Nephron (organoid): ENCODE measurements at regions not wholly inside any gene's neighbourhood (a gene's known extent, or its start where the extent isn't known, plus 50 kb on each side); places are given as distances from the start of the nearest gene placed in this dataset.

ENCODE experiments used
- H3K27ac Mint-ChIP-seq, 3 experiments: 2 replicates each; pipeline ENCODE4 v1.8.0; 2020; ENCODE audit warnings: mixed read lengths in 3 of 3, mild to moderate bottlenecking in 2 of 3, moderate library complexity in 1 of 3
- H3K27me3 Mint-ChIP-seq: 2 replicates; pipeline ENCODE4 v1.8.0; 2021; ENCODE audit warnings: low read depth, mild to moderate bottlenecking, moderate library complexity, mixed read lengths
- H3K36me3 Mint-ChIP-seq: 2 replicates; pipeline ENCODE4 v1.8.0; 2020; ENCODE audit warnings: low read depth, mixed read lengths
- H3K4me1 Mint-ChIP-seq: 2 replicates; pipeline ENCODE4 v1.8.0; 2020; ENCODE audit warnings: mixed read lengths
- H3K4me3 Mint-ChIP-seq, 3 experiments: 2 replicates each; pipeline ENCODE4 v1.8.0; 2020; ENCODE audit warnings: mild to moderate bottlenecking in 3 of 3, mixed read lengths in 3 of 3, moderate library complexity in 2 of 3
- H3K9me3 Mint-ChIP-seq: 2 replicates; pipeline ENCODE4 v1.8.0; 2020; ENCODE audit warnings: mixed read lengths
- TF ChIP-seq, protein P1 (sequence below), 3 experiments: fragments of 200-600 bp; sonication (generic); IDR thresholded peaks; one replicate each; pipeline ENCODE4 v1.5.0; 2021; ENCODE audit warnings: antibody characterized with exemption in 3 of 3; ENCODE audit not compliant: unreplicated experiment in 3 of 3

GRCh38 chr3:81932681-81933080 is 171.2 kb upstream of the GBE1 start:
- H3K27ac Mint-ChIP-seq = no peak overlapping the region
- no peak overlapping the region for H3K4me3 Mint-ChIP-seq
- no peaks in the 10 kb centered on the region for H3K4me1 Mint-ChIP-seq
- no peaks in the 10 kb centered on the region for H3K27me3 Mint-ChIP-seq
- no peaks in the 10 kb centered on the region for H3K36me3 Mint-ChIP-seq
- H3K9me3 Mint-ChIP-seq = no peaks in the 10 kb centered on the region
- TF ChIP-seq, protein P1, sequence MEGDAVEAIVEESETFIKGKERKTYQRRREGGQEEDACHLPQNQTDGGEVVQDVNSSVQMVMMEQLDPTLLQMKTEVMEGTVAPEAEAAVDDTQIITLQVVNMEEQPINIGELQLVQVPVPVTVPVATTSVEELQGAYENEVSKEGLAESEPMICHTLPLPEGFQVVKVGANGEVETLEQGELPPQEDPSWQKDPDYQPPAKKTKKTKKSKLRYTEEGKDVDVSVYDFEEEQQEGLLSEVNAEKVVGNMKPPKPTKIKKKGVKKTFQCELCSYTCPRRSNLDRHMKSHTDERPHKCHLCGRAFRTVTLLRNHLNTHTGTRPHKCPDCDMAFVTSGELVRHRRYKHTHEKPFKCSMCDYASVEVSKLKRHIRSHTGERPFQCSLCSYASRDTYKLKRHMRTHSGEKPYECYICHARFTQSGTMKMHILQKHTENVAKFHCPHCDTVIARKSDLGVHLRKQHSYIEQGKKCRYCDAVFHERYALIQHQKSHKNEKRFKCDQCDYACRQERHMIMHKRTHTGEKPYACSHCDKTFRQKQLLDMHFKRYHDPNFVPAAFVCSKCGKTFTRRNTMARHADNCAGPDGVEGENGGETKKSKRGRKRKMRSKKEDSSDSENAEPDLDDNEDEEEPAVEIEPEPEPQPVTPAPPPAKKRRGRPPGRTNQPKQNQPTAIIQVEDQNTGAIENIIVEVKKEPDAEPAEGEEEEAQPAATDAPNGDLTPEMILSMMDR (IDR thresholded peaks at IDR 0.05; ENCODE audit: unreplicated experiment in 3 of 3) = no peak

DNA sequence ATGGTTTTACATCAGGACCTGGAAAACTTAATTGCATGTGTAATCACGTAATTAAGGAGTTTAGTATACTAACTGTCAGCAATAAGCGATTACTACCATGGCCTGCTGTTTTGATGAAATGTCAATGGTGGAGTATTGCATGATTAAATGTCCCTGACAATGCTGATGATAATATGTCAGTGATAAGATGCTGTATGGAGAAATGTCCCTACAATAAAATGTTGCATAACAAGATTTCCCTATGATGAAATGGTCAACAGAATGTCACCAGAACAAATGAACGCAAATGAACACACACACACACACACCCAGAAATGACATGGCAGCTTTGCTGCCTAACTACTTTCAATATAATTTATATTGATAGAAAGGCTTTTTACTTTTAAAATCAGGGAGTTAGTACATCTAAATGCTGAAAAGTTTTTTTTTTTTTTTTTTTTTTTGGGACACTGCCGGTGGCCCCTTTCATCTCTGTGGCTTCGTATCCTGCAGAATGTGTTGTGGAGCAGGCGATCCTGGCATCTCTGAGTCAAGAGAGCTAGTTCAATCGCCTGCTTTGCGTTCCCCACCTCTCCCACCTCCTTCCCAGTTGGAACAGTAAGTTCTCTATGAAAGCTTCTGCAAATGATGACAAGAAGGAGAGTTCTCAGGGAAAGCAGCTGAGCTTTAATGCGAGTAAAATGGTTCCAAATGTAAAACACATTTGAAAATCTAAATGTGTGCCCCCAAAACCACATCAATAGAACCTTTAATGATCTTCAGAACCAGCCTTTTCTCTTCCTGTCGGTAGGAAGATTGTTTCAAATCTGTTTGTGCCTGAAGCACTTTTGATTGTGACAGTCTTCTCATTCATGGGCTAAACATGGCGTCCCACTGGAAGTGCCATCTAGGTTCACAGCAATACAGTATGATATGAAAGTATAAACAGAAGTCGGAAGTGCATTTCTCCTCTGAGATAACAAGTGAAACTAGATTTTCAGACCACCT is 170.1 kb upstream of the GBE1 start:
- no peak overlapping the region for H3K27ac Mint-ChIP-seq
- H3K27me3 Mint-ChIP-seq = no peaks in the 10 kb centered on the region
- H3K36me3 Mint-ChIP-seq = no peaks in the 10 kb centered on the region
- no peak overlapping the region for H3K4me3 Mint-ChIP-seq
- H3K9me3 Mint-ChIP-seq = no peaks in the 10 kb centered on the region
- TF ChIP-seq, protein P1 (IDR thresholded peaks at IDR 0.05; ENCODE audit: unreplicated experiment in 3 of 3) = no peak
- no peaks in the 10 kb centered on the region for H3K4me1 Mint-ChIP-seq

- Mint-ChIP-seq H3K36me3 (no peaks in the 10 kb centered on the region), H3K27me3 (no peaks in the 10 kb centered on the region), H3K4me1 (no peaks in the 10 kb centered on the region), H3K9me3 (no peaks in the 10 kb centered on the region), H3K4me3 (no peak overlapping the region), H3K27ac (no peak overlapping the region)
- TF ChIP-seq, protein P1 (IDR thresholded peaks at IDR 0.05; ENCODE audit: unreplicated experiment in 3 of 3) = no peak
Measured at GRCh38 chr3:81929697-81930096, 168.3 kb upstream of the GBE1 start.

DNA sequence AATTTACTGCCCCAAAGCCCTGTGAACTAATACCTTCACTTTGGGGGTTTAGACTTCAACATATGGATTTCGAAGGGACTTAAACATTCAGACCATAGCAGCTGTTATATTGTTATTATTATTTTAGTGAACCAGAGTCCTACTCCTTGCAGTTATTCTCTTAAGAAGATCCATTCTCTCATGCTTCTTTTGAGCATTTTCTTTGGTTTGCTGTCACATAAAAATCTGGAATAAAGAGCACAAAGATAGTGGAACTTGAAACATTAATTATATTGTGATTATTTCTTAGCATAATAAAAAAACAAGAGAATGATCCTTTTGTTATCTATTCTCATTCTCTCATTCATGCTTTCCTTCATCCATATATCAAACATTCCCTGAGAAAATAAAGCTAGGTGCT is 166.4 kb upstream of the GBE1 start:
- TF ChIP-seq, protein P1 (IDR thresholded peaks at IDR 0.05; ENCODE audit: unreplicated experiment in 3 of 3) = no peak
- H3K4me3 Mint-ChIP-seq = no peak overlapping the region
- no peaks in the 10 kb centered on the region for H3K9me3 Mint-ChIP-seq
- H3K27me3 Mint-ChIP-seq = no peaks in the 10 kb centered on the region
- H3K27ac Mint-ChIP-seq = no peak overlapping the region
- H3K4me1 Mint-ChIP-seq = peaks cover 7% of the 10 kb centered on the region
- no peaks in the 10 kb centered on the region for H3K36me3 Mint-ChIP-seq

DNA sequence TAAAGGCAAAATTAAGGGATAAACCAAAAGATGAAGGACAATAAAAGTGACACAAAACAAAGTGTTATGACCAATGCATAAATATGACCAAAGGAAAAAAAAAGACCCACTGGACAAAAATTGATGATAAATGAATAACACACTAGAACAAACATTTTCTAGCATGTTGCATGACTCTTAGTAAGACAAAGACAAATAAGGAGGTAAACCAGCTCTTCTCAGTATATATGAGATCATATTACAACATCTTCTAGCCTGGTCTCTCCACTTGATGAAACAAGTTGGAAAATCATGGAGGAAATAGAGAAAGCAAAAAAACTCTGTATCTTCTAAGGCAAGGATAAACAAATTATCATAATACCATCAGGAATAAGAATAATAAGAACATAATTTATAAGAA is 163.9 kb upstream of the GBE1 start:
- H3K4me1 Mint-ChIP-seq = peaks cover 21% of the 10 kb centered on the region
- H3K4me3 Mint-ChIP-seq = no peak overlapping the region
- H3K9me3 Mint-ChIP-seq = no peaks in the 10 kb centered on the region
- H3K36me3 Mint-ChIP-seq = no peaks in the 10 kb centered on the region
- TF ChIP-seq, protein P1 (IDR thresholded peaks at IDR 0.05; ENCODE audit: unreplicated experiment in 3 of 3) = no peak
- no peaks in the 10 kb centered on the region for H3K27me3 Mint-ChIP-seq
- no peak overlapping the region for H3K27ac Mint-ChIP-seq

DNA sequence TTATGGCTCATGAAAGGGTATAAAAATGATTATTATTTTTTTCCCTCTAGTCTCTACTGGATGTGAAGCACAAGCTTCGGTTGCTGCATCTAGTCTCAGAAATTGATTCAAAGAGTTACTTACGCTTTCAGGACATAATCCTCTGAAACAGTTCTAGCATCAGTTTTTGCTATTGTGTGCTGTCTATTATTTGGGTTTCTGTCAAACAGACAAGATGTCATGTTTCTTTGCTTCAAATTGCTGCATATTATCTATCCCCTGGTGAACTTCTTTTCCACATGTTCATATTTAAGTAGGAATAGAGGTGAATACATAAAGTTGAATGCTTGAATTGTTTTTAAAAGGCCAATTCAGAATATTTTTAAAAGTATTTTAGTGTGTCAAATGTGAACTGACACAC is 161.6 kb upstream of the GBE1 start:
- H3K36me3 Mint-ChIP-seq = no peaks in the 10 kb centered on the region
- no peak overlapping the region for H3K4me3 Mint-ChIP-seq
- TF ChIP-seq, protein P1 (IDR thresholded peaks at IDR 0.05; ENCODE audit: unreplicated experiment in 3 of 3) = no peak
- no peaks in the 10 kb centered on the region for H3K27me3 Mint-ChIP-seq
- no peaks in the 10 kb centered on the region for H3K9me3 Mint-ChIP-seq
- peaks cover 21% of the 10 kb centered on the region for H3K4me1 Mint-ChIP-seq
- no peak overlapping the region for H3K27ac Mint-ChIP-seq
